Upper lobe of left lung (tissue), 4 donors: ENCODE measurements at regions not wholly inside any gene's neighbourhood (a gene's known extent, or its start where the extent isn't known, plus 50 kb on each side); places are given as distances from the start of the nearest gene placed in this dataset.

ENCODE experiments used
- EP300 ChIP-seq, 4 donors: sonication (generic); formaldehyde crosslinking; IDR thresholded peaks; one replicate each; pipeline ENCODE4 v1.5.1; 2017; ENCODE audit warnings: antibody characterized with exemption in 4 of 4, control low read depth in 2 of 4
- POLR2A ChIP-seq, 4 donors: fragments of 450-650 bp; IDR thresholded peaks; one replicate each; pipeline ENCODE4 v1.5.1; 2016 to 2017; ENCODE audit warnings: antibody characterized with exemption in 4 of 4, mild to moderate bottlenecking in 2 of 4
- POLR2AphosphoS5 ChIP-seq, 2 donors: sonication (generic); formaldehyde crosslinking; IDR thresholded peaks; one replicate each; pipeline ENCODE4 v1.5.1; 2017; ENCODE audit warnings: antibody characterized with exemption in 2 of 2
- TF ChIP-seq, protein P1 (sequence below), 6 experiments: fragments of 450-650 bp in 4 of 6; fragments of 200-600 bp in 2 of 6; sonication (generic) in 2 of 6; IDR thresholded peaks; one replicate each; pipeline ENCODE4 v1.5.1; 2016 to 2019; ENCODE audit warnings: antibody characterized with exemption in 6 of 6

GRCh38 chr10:10093021-10093420, 924.7 kb upstream of the CELF2 start:
- TF ChIP-seq POLR2AphosphoS5 (IDR thresholded peaks at IDR 0.05) = no peak
- TF ChIP-seq POLR2A (IDR thresholded peaks at IDR 0.05) = no peak
- TF ChIP-seq, protein P1, sequence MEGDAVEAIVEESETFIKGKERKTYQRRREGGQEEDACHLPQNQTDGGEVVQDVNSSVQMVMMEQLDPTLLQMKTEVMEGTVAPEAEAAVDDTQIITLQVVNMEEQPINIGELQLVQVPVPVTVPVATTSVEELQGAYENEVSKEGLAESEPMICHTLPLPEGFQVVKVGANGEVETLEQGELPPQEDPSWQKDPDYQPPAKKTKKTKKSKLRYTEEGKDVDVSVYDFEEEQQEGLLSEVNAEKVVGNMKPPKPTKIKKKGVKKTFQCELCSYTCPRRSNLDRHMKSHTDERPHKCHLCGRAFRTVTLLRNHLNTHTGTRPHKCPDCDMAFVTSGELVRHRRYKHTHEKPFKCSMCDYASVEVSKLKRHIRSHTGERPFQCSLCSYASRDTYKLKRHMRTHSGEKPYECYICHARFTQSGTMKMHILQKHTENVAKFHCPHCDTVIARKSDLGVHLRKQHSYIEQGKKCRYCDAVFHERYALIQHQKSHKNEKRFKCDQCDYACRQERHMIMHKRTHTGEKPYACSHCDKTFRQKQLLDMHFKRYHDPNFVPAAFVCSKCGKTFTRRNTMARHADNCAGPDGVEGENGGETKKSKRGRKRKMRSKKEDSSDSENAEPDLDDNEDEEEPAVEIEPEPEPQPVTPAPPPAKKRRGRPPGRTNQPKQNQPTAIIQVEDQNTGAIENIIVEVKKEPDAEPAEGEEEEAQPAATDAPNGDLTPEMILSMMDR (IDR thresholded peaks at IDR 0.05) = no peak
- no peak for TF ChIP-seq EP300 (IDR thresholded peaks at IDR 0.05)
